ENCODE measurements at regions not wholly inside any gene's neighbourhood (a gene's known extent, or its start where the extent isn't known, plus 50 kb on each side); places are given as distances from the start of the nearest gene placed in this dataset.

DNA sequence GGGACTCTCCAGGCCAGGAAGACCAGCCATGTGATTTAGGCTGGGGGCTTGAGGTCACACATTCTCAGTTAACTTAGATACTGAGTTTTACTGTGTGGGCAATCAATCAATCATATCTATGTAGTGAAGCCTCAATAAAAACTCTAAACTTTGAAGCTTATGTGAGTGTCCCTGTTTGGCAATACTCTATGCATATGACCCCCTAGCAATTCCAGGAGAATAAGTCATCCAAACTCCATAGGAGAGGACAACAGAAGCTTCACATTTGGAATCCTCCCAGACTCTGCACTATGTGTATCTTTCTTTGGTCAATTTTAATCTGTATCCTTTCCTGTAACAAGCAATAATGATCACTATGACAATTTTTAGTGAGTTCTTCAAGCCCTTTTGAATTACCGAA is 216.8 kb upstream of the RGMB start:
- no peak overlapping the region for H2AFZ ChIP-seq (ENCODE audit: insufficient read depth, low read depth, low read length, poor library complexity, severe bottlenecking)
- DNase-seq = no peak
- no peak overlapping the region for H3K9ac ChIP-seq (ENCODE audit: insufficient read depth, low read length, poor library complexity, severe bottlenecking)
- intact Hi-C loops (cut with micrococcal nuclease) = no loop called here
- H3K9me3 ChIP-seq (replicated peaks in 1 of 2; ENCODE audit: control insufficient read depth in 1 of 2, insufficient read depth in 1 of 2, low read length in 2 of 2) = peaks cover 0 to 3% of the 10 kb centered on the region in 2 donors
- H4K20me1 ChIP-seq (ENCODE audit: insufficient read depth, low read length) = no peaks in the 10 kb centered on the region
- H3K27me3 Mint-ChIP-seq (ENCODE audit: low read depth in 3 of 3) = peaks cover 0 to 2% (median 0%) of the 10 kb centered on the region in 3 donors
- H3K4me1 ChIP-seq (ENCODE audit: control insufficient read depth in 1 of 2, insufficient read depth in 2 of 2, low read length in 2 of 2) = no peaks in the 10 kb centered on the region
- peaks cover 0 to 5% (median 0%) of the 10 kb centered on the region in 7 donors for H3K9me3 Mint-ChIP-seq
- no peaks in the 10 kb centered on the region for H3K36me3 Mint-ChIP-seq
- TF ChIP-seq, protein P1, sequence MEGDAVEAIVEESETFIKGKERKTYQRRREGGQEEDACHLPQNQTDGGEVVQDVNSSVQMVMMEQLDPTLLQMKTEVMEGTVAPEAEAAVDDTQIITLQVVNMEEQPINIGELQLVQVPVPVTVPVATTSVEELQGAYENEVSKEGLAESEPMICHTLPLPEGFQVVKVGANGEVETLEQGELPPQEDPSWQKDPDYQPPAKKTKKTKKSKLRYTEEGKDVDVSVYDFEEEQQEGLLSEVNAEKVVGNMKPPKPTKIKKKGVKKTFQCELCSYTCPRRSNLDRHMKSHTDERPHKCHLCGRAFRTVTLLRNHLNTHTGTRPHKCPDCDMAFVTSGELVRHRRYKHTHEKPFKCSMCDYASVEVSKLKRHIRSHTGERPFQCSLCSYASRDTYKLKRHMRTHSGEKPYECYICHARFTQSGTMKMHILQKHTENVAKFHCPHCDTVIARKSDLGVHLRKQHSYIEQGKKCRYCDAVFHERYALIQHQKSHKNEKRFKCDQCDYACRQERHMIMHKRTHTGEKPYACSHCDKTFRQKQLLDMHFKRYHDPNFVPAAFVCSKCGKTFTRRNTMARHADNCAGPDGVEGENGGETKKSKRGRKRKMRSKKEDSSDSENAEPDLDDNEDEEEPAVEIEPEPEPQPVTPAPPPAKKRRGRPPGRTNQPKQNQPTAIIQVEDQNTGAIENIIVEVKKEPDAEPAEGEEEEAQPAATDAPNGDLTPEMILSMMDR (IDR thresholded peaks at IDR 0.05) = no peak
- no peaks in the 10 kb centered on the region for H3K4me1 Mint-ChIP-seq
- H3K27ac ChIP-seq (ENCODE audit: low read depth in 1 of 2, low read length in 2 of 2) = no peak overlapping the region
- H3K4me3 ChIP-seq (replicated peaks in 1 of 3; ENCODE audit: low read depth in 2 of 3, low read length in 3 of 3) = no peak overlapping the region
- no peak overlapping the region for H3K4me2 ChIP-seq (replicated peaks; ENCODE audit: extremely low read depth, low read length, poor library complexity, severe bottlenecking)
- H3K36me3 ChIP-seq (replicated peaks in 1 of 2; ENCODE audit: control insufficient read depth in 1 of 2, insufficient read depth in 2 of 2, low read length in 2 of 2) = no peaks in the 10 kb centered on the region
- no peak overlapping the region for H3K4me3 Mint-ChIP-seq
- H3K79me2 ChIP-seq (ENCODE audit: insufficient read depth, low read length) = no peaks in the 10 kb centered on the region
- WGBS (ENCODE audit: insufficient coverage) = 90% methylated on average over 1 of the region's 1 CpG
- H3K27ac Mint-ChIP-seq = no peak overlapping the region
- no peaks in the 10 kb centered on the region for H3K27me3 ChIP-seq (ENCODE audit: control insufficient read depth in 2 of 2, insufficient read depth in 2 of 2, low read length in 2 of 2)

DNA sequence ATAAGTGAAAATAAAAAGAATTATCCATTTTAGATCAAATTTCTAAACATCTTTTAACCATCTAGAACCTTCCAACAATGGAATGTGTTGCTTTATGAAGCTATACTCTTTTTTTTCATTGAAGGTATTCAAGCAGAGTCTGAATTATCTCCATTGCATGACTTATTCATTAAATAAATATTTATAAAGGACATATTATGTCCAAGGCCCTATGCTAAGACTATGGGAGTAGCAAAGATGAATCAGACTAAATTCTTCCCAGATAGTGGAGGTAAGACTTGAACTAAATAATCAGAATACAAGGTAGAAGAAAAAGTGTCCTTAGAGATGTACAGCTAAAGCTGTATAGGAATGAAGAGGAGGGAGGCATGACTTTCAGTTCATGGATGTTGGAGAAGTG is 215.5 kb upstream of the RGMB start:
- no peaks in the 10 kb centered on the region for H4K20me1 ChIP-seq (ENCODE audit: insufficient read depth, low read length)
- Mint-ChIP-seq H3K9me3 (peaks cover 0 to 5% (median 0%) of the 10 kb centered on the region in 7 donors), H3K27me3 (ENCODE audit: low read depth in 3 of 3) (peaks cover 0 to 2% (median 0%) of the 10 kb centered on the region in 3 donors), H3K4me3 (no peak overlapping the region), H3K27ac (no peak overlapping the region), H3K4me1 (no peaks in the 10 kb centered on the region), H3K36me3 (no peaks in the 10 kb centered on the region)
- no peak overlapping the region for H3K4me2 ChIP-seq (replicated peaks; ENCODE audit: extremely low read depth, low read length, poor library complexity, severe bottlenecking)
- no peaks in the 10 kb centered on the region for H3K27me3 ChIP-seq (ENCODE audit: control insufficient read depth in 2 of 2, insufficient read depth in 2 of 2, low read length in 2 of 2)
- no peak overlapping the region for H3K4me3 ChIP-seq (replicated peaks in 1 of 3; ENCODE audit: low read depth in 2 of 3, low read length in 3 of 3)
- no peak for DNase-seq
- no peak overlapping the region for H3K27ac ChIP-seq (ENCODE audit: low read depth in 1 of 2, low read length in 2 of 2)
- no peaks in the 10 kb centered on the region for H3K79me2 ChIP-seq (ENCODE audit: insufficient read depth, low read length)
- TF ChIP-seq, protein P1 (IDR thresholded peaks at IDR 0.05) = no peak
- peaks cover 0 to 3% of the 10 kb centered on the region in 2 donors for H3K9me3 ChIP-seq (replicated peaks in 1 of 2; ENCODE audit: control insufficient read depth in 1 of 2, insufficient read depth in 1 of 2, low read length in 2 of 2)
- no peak overlapping the region for H3K9ac ChIP-seq (ENCODE audit: insufficient read depth, low read length, poor library complexity, severe bottlenecking)
- intact Hi-C loops (cut with micrococcal nuclease) = no loop called here
- H3K36me3 ChIP-seq (replicated peaks in 1 of 2; ENCODE audit: control insufficient read depth in 1 of 2, insufficient read depth in 2 of 2, low read length in 2 of 2) = no peaks in the 10 kb centered on the region
- H3K4me1 ChIP-seq (ENCODE audit: control insufficient read depth in 1 of 2, insufficient read depth in 2 of 2, low read length in 2 of 2) = no peaks in the 10 kb centered on the region
- no peak overlapping the region for H2AFZ ChIP-seq (ENCODE audit: insufficient read depth, low read depth, low read length, poor library complexity, severe bottlenecking)
